AML-193 (cell line): ENCODE measurements at regions not wholly inside any gene's neighbourhood (a gene's known extent, or its start where the extent isn't known, plus 50 kb on each side); places are given as distances from the start of the nearest gene placed in this dataset.
"Not testable (repeated sequence)": the region's sequence is repeated elsewhere in the genome, so short reads cannot be mapped to it uniquely, and the experiment has no call there.

Source experiments
- DNase-seq, 2 experiments: peaks; one replicate each; lab custom pipeline; 2025; lab: John Stamatoyannopoulos, UW

DNA sequence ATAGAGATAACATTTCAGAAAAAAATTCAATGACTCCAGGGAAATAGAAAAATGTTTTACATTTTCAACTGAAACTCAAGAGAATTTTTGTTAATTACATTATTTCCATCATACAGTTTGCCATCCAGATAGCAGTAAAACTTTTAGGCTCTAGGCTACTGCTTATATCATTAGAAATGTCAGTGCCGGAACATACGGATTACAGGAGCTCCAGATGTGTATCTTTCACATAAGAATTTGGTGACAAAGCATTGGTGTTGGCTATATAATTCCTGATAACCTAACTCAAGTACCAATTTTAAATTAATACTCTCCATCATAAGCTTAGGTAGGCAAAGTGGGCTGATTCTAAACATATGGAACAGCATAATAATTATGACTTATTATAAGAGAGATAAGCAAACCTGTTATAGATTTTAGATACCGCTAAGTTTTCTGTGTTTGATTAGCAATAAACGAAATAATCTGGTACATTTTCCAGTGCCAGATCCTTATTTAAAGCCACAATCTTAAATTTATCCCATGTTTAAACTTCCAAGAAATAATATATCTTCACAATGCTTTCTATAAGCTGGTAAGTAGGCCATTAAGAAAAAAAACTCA lies 637.9 kb downstream of the NXPH1 start:
- no peak for DNase-seq

DNA sequence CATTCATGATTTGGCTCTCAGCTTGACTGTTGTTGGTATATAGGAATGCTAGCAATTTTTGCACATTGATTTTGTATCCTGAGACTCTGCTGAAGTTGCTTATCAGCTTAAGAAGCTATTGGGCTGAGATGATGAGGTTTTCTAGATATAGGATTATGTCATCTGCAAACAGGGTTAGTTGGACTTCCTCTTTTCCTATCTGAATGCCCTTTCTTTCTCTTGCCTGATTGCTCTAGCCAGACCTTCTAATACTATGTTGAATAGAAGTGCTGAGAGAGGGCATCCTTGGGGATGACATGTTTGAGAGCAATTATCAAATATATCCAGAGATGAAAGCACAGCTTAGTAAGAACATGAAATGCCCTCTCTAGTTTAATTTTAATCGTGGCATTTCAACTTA lies 642.4 kb downstream of the NXPH1 start:
- DNase-seq = not testable (repeated sequence)

DNA sequence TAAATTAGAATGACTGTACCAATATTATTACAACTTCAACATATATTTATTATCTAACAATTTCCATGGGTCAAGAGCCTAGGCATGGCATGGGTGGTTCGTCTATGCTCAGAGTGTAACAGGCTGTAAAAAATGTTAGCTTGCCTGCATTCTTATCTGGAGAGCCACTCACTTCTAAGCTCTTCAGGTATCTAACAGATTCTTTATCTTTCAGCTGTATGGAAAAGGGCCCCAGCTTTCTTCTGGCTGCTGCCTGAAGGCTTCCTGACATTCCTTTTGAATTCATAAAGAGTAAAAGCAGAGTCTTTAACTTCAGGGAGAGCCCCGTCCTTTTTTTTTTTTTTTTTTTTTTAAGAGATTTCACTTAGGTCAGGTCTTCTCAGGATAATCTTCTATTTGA lies 648.8 kb downstream of the NXPH1 start:
- DNase-seq = no peak

DNA sequence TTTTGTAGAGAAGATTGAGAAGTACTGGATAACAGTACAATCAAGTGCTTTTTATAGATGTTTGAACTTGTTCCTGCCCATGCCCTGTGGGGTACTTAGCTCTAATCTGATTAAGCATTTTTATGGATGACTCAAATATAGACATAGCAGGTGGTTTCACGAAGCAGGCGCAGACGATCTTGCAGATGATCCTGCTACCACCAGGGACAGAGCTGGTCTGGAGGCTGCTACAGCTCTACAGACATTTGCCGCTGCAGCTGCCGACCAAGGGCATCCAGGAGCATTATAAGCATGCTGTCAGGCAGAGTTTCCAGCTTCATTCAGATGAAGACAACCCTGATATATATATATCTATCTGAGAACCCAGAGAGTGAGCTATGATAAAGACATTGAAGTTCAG lies 650.4 kb downstream of the NXPH1 start:
- no peak for DNase-seq

DNA sequence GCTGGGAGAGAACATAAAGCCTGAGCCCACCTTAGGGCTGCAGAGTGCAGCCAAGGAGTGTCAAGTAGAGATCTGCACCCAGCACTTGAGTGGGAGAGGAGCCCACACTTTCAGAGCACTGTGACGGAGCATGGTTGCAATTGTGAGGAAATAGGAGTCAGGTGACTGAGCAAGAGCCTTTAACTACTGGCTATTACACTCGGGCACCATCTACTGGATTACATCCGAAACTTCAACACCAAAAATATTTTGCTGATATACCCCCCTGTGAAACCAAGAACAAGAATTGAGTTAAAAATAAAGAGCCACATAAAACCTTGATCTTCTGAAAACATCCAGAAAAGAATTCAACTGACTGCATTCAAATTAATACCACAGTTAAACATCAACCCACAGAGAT lies 657.9 kb downstream of the NXPH1 start:
- peak; percentile 0 to 12 for DNase-seq

DNA sequence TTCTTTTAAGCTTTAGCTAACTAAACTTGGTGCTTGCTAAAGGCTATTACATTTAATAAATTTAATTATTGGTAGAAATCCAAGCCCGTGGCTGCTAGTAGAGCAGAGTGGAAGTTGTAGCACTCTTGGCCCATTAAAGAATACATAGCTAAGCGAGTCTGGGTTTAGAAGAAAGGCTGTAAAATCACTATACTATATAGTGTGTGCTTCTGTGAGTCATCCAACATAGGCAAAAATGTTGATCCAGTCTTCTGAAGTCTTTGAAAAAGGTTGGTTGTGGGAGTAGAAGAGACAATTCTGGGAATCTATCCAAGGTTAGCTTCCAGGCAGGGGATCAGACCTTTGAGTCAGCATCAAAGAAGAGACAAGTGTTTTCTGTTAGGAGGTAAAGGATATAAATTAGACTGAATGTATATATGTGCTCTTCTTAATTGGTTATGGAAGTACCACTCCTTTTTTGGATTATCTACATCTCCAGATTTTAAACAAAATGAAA lies 664.2 kb downstream of the NXPH1 start:
- DNase-seq = no peak

DNA sequence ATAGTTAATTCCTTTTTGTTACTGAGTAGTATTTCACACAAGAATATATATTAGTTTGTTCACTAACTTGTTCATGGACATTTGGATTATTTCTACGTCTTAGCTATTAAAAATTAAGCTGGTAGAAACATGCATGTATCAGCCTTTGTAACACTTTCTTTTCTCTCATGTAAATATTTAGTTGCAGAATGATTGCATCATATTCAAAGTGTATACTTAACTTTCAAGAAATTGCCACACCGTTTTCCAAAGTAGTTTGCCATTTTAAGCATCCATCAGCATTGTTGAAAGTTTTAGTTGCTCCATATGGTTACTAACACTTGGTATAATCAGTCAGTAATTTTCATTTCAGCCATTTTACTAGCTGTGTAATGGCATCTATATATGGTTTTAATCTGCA lies 666.9 kb downstream of the NXPH1 start:
- DNase-seq = no peak

DNA sequence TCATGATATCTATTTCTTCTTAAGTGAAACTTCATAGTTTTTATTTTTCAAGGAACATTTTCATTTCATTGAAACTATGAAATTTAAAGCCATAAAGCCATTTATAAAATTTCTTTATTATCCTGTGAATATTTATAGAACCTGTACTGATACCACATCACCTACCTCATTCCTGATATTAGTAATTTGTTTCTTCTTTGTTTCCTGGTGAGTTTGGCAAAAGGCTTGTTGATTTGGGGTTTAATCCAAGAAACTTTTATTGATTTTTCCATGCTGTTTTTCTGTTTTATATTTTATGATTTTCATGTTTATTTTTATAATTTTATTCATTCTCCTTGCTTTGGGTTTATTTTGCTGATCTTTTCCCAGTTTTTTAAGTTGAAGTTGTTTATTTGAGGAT lies 669.4 kb downstream of the NXPH1 start:
- DNase-seq = no peak

DNA sequence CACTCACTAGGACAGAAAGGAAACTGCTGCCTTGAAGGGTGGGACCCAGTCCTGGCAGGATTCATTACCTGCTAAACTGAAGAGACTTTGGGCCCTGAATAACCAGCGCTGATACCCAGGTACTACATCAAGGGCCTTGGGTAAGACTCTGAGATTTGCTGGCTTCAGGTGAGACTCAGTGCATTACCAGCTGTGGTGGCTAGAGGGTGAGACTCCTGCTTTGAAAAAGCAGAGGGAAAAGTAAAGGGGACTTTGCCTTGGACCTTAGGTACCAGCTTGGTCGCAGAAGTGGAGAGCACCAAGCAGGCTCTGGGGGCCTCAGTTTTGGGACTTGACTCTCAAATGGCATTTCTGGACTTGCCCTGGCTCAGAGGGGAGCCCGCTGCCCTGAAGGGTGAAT lies 673.3 kb downstream of the NXPH1 start:
- no peak for DNase-seq

DNA sequence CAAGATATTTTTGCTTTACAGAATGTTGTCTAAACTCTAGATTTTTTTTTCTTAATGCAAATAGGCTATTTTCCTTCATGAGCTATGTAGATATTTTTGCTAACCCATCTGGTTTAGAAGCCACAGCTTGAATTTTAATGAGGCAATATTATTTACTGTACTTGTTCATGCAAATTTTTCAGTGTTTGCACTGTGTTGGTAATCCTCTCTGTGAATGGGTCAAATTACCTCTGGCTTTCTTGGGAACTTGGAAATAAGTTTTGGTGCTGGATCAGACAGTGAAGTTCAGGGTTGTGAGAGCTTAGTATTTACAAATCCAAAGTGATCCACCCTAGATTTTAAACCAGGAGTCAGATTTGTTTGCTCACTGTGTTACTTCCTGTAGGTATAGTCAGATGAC lies 686.9 kb downstream of the NXPH1 start:
- no peak for DNase-seq

DNA sequence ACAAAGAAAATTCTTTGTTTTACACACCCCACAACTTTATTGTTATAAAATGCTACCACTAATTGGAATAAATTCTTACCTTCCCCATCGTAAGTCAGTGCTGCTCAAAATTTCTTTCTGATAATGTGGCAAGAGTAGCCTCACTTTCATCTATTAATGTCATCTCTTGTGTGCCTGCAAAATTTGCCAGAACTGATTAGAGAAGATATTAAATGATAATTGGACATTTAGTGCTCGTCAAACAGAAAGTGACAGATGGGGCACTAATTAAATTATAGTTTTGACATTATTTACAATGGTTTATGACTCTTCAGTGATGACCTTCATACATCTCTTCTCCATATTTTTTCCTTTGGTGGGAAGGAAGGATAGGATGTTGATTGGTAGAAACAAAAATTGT lies 690.9 kb downstream of the NXPH1 start:
- DNase-seq = no peak

DNA sequence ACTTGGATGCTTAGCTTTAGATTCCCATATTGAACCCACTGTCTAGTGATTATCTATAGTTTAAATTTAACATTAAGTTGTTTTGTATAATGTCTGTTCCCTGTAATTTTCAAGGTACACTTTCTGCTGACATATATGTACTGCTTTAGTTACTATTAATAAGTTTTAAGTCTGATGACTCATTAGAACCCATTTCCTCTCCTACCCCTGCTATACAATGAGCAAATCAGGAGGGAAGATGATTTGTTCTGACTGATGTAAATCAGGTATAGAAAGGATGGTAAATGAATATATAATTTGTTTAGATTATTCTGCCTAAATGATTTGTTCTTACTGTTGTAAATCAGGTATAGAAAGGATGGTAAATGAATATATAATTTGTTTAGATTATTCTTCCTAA lies 691.8 kb downstream of the NXPH1 start:
- DNase-seq = no peak

DNA sequence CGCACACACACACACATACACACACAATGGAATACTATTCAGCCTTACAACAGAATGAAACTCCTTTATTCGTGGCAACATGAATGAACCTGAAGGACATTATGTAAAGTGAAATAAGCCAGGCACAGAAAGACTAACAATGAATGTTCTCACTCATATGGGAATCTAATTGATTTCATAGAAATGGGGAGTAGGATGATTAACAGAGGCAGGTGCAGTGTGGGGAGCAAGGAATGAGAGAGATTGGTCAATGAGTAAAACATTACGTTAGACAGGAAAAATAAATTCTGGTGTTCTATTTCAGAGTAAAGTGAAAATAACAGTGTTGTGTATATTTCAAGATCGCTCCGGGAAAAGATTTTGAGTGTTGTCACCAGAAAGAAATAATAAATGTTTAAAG lies 694.5 kb downstream of the NXPH1 start:
- no peak for DNase-seq

DNA sequence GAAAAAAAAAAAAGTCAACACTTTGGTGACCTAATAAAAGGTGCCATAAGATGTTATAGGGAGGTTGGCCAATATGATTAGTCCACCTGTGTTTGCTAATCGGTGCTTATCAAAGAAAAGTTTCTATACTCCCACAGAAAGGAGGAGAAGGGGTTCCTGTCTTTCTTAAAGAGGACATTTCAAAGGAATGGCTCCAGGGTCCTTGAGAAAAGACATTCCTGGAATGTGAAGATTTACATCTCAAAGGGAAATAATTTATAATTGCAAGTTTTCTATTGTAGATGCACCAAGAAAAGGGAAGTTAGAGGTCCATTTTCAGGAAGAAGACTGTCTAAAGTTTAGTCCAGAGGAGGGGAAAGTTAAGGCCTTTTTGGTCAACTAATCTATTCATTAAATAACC lies 715.3 kb downstream of the NXPH1 start:
- DNase-seq = no peak

DNA sequence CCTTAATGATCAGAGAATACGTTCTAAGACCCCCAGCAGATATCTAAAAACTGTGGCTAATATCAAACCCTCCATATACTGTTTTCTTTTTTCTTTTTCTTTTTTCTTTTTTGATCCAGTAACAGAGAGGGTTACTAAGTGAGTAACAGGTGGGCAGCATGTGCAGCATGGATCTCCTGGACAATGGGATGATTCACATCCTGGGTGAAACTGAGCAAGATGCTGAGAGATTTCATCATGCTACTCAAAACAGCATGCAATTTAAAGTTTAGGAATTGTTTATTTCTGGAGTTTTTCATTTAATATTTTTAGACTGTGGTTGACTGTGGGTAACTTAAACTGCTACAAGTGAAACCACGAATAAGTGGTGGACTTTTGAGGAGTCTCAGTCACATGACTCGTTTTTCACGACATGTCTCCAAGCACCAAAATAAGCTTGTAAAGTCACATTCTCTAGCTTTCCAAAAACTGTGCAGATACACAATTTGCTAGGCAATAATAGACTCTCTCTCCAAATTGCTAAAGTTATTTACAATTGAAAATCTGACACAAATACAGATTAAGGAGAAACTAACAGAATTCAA lies 716.2 kb downstream of the NXPH1 start:
- DNase-seq = no peak

DNA sequence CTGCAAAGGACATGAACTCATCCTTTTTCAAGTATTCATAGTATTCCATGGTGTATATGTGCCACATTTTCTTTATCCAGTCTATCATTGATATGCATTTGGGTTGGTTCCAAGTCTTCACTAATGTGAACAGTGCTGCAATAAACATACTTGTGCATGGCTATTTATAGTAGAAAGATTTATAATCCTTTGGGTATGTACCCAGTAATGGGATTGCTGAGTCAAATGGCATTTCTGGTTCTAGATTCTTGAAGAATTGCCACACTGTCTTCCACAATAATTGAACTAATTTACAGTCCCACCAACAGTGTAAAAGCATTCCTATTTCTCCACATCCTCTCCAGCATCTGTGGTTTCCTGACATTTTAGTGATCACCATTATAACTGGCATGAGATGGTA lies 730.3 kb downstream of the NXPH1 start:
- DNase-seq = not testable (repeated sequence)

DNA sequence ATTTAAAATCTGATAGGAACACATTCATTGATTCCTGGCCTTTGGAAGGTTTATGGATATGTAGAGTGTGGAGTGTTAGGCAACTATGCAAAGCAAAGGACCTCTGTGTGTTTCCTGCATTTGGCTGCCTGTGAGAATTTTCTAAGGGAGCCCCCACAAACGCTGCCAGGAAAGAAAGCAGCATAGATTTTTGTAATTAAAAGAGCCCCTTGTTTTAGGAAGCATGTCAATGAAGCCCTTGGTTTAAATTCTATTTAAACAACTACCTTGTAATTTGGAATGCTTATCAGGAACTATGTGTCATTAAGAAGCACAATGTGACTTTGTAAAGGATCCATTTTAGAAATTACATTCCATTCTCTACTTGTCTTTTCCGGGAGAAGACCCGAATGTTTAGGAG lies 742.5 kb downstream of the NXPH1 start:
- DNase-seq = no peak

DNA sequence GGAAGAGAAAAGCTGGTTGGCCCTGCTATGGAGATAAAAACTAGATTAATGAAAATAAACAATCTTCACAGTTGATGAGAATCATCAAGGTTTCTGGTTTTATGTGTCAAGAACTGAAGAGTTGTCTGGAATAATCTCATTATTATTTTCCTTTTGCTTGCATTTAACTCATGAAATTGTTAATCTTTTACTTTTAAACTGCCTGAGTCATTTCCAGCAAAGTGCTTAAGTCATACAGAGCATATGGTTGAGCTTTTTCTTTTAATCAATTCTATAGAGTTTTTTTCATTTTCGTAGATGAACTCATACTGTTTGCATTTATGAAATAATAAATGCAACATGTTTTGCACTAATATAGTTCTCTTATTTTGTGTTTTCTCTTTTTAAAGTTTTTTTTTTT lies 747.9 kb downstream of the NXPH1 start:
- DNase-seq = no peak

DNA sequence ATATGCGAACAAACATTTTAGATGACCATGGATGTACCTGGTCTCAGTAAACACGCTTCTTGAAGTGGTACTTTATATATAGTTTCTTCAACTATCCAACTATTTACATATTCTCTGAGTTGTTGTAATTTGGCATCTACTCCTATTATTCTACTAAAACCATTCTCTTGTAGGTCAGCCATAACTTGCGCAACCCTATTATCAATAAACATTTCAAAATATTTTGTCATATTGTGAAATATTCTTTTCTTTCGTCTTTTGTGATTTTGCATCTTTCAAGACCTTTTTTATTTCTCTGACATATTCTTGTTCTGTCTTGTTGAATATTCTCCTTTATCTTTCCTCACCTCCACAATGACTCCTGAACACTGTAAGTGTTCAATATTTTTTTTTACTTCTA lies 753.3 kb downstream of the NXPH1 start:
- DNase-seq = no peak

DNA sequence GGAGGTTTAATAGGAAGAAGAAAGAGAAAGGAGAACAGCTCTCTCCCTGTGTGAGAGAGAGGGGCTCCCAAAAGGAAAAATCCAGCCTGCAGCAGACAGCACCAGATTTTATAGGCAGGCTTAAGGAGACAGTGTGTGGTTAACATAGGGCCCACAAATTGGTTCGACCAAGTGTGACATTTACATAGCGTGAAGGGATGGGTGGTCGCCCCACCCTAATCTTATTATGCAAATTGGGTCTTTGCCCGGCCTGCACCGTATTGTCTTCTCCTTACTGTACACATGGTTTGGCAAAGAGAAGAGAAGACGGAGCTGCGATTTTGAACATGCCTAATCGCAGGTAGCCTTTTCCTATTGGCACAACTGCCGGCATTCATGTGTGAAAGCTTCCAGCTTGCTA lies 756.3 kb downstream of the NXPH1 start:
- no peak for DNase-seq

DNA sequence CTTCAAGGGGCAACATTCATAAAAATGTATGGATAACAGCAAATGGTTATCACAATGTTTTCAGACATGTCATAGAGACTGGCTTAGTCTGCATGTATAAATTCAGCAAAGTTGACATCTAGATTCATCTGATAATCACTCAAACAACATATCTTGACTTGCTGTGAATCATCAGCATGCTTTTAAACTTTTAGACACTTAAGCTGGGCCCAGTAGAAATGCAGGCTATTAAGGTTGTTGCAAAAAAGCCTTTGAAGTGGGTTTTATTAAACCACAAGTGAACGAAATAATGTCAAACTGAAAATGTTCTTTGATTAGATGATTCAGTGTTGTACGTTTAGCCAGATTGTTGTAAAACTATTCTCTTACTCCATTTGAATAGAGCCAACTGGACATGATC lies 759.6 kb downstream of the NXPH1 start:
- DNase-seq = no peak

DNA sequence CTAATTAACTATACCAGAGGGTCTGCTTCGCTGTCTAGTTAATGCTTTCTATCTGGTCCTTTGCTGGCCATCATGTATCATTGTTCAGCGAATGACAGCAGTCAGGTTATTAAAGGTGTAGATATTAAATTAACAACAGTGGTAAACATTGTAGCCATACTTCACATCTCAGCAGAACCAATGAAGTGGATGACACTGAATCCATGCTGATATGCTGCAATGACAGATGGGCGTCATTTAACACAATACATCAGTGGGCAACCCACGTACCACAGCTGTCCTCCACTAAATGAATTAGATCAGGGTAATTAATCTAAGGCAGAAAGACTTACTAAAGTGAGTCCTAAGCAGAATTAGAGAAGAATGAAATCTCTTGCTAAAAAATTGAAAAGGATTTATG lies 767.2 kb downstream of the NXPH1 start:
- no peak for DNase-seq

DNA sequence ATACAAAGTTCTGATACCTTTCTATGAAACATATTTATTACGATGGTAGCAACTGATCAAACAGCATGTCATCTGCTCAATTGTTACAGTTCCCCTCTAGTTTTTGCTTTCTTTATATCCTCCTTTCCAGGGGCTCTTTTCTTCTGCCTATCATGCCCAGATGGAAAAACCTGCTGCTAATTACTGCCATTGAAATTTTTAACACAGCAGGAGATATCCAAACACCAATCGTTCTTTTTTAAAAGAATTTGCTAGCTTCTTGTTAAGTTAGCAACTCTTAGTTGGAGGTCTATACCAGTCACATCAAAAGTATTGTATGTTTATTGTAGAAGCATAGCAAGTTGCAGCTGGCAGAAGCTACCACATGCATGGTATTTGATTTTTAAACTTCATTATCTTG lies 768.5 kb downstream of the NXPH1 start:
- no peak for DNase-seq

DNA sequence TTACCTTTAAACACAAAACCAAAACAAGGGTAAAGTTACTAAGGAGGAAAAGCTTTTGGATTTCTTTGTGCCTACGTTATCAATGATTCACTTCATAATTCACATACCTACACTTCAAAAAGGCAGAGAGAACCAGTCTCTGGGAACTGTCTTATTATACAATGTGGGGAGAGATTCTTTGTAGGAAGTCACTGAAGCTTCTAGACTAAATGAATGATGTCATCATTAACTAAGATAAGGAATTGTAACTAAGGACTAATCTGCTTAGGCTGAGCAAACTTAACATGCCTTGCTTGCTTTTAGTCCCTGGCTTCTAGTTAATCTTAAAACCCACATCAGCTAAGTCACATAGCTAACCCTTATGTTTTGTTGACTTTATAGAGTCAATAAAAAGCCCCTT lies 771.2 kb downstream of the NXPH1 start:
- no peak for DNase-seq
